Dendritic cell treated with granulocyte-macrophage colony-stimulating factor and Interleukin-4, amounts not matched to agents 40 ng/mL and 50 ng/mL, for 4 days (primary cell): ENCODE measurements at regions not wholly inside any gene's neighbourhood (a gene's known extent, or its start where the extent isn't known, plus 50 kb on each side); places are given as distances from the start of the nearest gene placed in this dataset.

Source experiments
- H3K27ac Mint-ChIP-seq: one replicate; pipeline ENCODE4 v1.8.0; 2022; ENCODE audit warnings: mild to moderate bottlenecking, mixed read lengths
- H3K27me3 Mint-ChIP-seq: one replicate; pipeline ENCODE4 v1.8.0; 2022; ENCODE audit warnings: mild to moderate bottlenecking, mixed read lengths
- H3K36me3 Mint-ChIP-seq: one replicate; pipeline ENCODE4 v1.8.0; 2022; ENCODE audit warnings: low read depth, mixed read lengths
- H3K4me1 Mint-ChIP-seq: one replicate; pipeline ENCODE4 v1.8.0; 2022; ENCODE audit warnings: low read depth, mixed read lengths
- H3K4me3 Mint-ChIP-seq: one replicate; pipeline ENCODE4 v1.8.0; 2022; ENCODE audit warnings: mild to moderate bottlenecking, moderate library complexity, mixed read lengths
- H3K9me3 Mint-ChIP-seq: one replicate; pipeline ENCODE4 v1.8.0; 2022; ENCODE audit warnings: mixed read lengths
- intact Hi-C: fragments of 100-400 bp; cut with micrococcal nuclease; formaldehyde crosslinking; loops from one replicate; pipeline ENCODE4 v1.15.0; 2022

DNA sequence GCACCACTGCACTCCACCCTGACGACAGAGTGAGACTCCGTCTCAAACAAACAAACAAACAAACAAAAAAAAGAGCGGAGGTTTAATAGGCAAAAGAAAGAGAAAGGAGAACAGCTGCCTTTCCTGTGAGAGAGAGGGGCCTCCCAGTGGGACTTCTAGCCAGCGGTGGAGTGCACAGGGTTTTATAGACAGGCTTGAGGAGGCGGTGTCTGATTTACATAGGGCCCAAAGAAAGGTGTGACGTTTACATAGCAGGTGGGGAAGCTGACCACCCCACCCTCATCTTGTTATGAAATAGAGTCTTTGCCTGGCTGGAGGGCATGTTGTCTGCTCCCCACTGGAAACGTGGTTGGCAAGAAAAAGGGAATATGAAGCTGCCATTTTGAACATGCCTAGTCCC lies 106.0 kb upstream of the CSNK1A1L start:
- no peaks in the 10 kb centered on the region for H3K27me3 Mint-ChIP-seq
- no peak overlapping the region for H3K27ac Mint-ChIP-seq
- intact Hi-C loops: no loop called here
- peaks cover 9% of the 10 kb centered on the region for H3K9me3 Mint-ChIP-seq
- no peaks in the 10 kb centered on the region for H3K36me3 Mint-ChIP-seq
- no peaks in the 10 kb centered on the region for H3K4me1 Mint-ChIP-seq
- H3K4me3 Mint-ChIP-seq: no peak overlapping the region

GRCh38 chr13:37209621-37210580 lies 104.4 kb upstream of the CSNK1A1L start:
- intact Hi-C loops: no loop called here
- Mint-ChIP-seq H3K36me3 (no peaks in the 10 kb centered on the region), H3K9me3 (no peaks in the 10 kb centered on the region), H3K27ac (no peak overlapping the region), H3K27me3 (no peaks in the 10 kb centered on the region), H3K4me1 (no peaks in the 10 kb centered on the region), H3K4me3 (no peak overlapping the region)

GRCh38 chr13:37207691-37208451 lies 102.4 kb upstream of the CSNK1A1L start:
- Mint-ChIP-seq H3K36me3 (no peaks in the 10 kb centered on the region), H3K27ac (no peak overlapping the region), H3K27me3 (no peaks in the 10 kb centered on the region), H3K9me3 (no peaks in the 10 kb centered on the region), H3K4me3 (no peak overlapping the region), H3K4me1 (no peaks in the 10 kb centered on the region)
- intact Hi-C loops: no loop called here

DNA sequence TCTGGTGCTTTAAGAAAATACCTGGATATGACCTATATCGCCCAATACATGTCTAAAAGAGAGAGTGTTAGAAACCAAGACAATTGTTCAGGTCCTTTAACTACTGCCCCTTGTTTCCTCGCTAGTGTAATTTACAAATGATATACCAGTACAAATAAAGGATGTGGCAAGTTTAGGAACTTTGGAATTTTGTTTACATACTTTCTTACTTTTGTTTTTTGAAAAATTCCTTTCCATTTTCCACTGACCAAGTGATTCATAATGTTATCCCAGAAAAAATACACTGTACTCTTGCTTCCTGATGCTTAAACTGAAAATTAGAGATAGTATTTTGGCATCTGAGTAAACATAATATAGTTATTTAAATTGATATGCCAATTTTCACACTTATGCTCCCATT lies 96.8 kb upstream of the CSNK1A1L start:
- H3K36me3 Mint-ChIP-seq: no peaks in the 10 kb centered on the region
- intact Hi-C loops: no loop called here
- H3K27me3 Mint-ChIP-seq: no peaks in the 10 kb centered on the region
- no peaks in the 10 kb centered on the region for H3K4me1 Mint-ChIP-seq
- H3K4me3 Mint-ChIP-seq: no peak overlapping the region
- no peaks in the 10 kb centered on the region for H3K9me3 Mint-ChIP-seq
- H3K27ac Mint-ChIP-seq: no peak overlapping the region

DNA sequence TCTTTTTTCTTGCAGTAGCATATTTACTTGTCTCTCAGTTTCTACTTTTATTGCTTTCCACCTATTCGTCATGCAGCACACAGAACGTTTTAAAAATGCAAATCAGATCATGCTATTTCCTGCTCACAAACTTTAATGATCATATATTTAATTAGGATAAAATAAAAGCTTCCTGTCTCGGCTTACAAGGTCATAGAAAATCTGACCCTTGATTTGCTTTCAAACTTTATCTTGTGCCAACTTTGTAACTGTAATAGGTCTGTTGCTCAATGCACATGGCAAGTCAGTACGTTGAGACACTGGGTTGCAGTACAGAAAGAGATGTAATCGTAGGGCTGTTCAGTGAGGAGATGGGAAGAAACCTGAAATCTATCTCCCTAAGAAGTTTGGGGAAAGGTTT lies 95.6 kb upstream of the CSNK1A1L start:
- H3K36me3 Mint-ChIP-seq: no peaks in the 10 kb centered on the region

DNA sequence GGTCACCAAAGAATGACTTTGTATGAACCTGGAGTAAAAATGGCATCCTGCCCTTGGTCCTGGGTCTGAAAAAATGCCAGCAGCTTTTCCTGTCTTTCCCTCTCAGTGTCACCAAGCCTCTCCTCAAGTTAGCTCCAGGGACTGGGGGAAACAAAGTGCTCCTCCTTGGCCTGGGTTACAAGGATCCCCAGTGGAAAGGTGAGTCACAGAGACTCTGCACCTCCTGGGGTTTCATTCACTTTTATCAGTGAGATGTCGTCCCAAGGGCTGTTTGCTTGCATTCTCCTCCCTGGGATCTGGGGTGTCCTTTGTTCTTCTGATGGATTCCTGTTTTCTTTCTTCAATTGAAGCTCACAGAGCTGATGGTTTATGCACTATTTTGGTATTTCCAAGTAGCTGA lies 93.2 kb upstream of the CSNK1A1L start:
- H3K4me3 Mint-ChIP-seq: no peak overlapping the region
- no peaks in the 10 kb centered on the region for H3K36me3 Mint-ChIP-seq
- no peaks in the 10 kb centered on the region for H3K4me1 Mint-ChIP-seq
- no peaks in the 10 kb centered on the region for H3K27me3 Mint-ChIP-seq
- intact Hi-C loops: no loop called here
- H3K9me3 Mint-ChIP-seq: no peaks in the 10 kb centered on the region
- no peak overlapping the region for H3K27ac Mint-ChIP-seq

More for the DNA sequence above, 95.6 kb upstream of the CSNK1A1L start:
- no peaks in the 10 kb centered on the region for H3K9me3 Mint-ChIP-seq
- H3K4me1 Mint-ChIP-seq: no peaks in the 10 kb centered on the region
- no peak overlapping the region for H3K4me3 Mint-ChIP-seq
- H3K27ac Mint-ChIP-seq: no peak overlapping the region
- intact Hi-C loops: no loop called here
- no peaks in the 10 kb centered on the region for H3K27me3 Mint-ChIP-seq

DNA sequence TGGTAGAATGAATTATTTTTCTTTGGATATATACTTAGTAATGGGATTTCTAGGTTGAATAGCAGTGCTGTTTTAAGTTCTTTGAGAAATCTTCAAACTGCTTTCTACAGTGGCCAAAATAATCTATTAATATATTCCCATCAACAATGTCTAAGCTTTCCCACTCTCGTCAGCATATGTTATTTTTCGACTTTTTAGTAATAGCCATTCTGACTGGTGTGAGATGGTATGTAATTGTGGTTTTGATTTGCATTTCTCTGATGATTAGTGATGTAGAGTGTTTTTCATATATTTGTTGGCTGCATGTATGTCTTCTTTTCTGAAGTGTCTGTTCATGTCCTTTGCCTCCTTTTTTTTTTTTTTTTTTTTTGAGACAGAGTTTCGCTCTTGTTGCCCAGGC lies 90.2 kb upstream of the CSNK1A1L start:
- Mint-ChIP-seq H3K4me1 (no peaks in the 10 kb centered on the region), H3K4me3 (no peak overlapping the region)
- intact Hi-C loops: no loop called here

GRCh38 chr13:37194428-37194861 lies 89.0 kb upstream of the CSNK1A1L start:
- Mint-ChIP-seq H3K4me3 (no peak overlapping the region), H3K9me3 (peaks cover 8% of the 10 kb centered on the region), H3K27me3 (no peaks in the 10 kb centered on the region), H3K27ac (no peak overlapping the region), H3K4me1 (no peaks in the 10 kb centered on the region), H3K36me3 (no peaks in the 10 kb centered on the region)
- intact Hi-C loops: no loop called here

More for the DNA sequence above, 90.2 kb upstream of the CSNK1A1L start:
- Mint-ChIP-seq H3K27me3 (no peaks in the 10 kb centered on the region), H3K36me3 (no peaks in the 10 kb centered on the region), H3K9me3 (no peaks in the 10 kb centered on the region), H3K27ac (no peak overlapping the region)

DNA sequence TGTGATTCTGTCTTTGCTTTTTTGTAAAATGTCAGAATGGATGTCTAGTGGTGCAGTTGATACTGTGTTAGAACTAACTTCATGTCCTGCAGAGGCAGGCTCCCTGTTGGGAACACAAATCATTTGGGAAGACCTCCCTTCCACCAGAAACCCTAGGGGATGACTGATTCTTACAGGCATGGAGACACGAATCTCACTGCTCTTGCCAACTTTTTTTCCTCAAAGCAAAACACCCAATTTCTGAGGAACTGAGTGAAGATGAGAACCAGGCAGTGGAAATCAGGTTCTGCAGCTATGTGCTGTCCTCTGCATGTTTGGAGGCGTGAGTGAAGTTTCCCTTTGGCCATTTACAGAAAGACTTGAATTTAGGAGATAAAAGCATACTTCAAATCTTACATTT lies 87.5 kb upstream of the CSNK1A1L start:
- Mint-ChIP-seq H3K9me3 (peaks cover 14% of the 10 kb centered on the region), H3K4me1 (no peaks in the 10 kb centered on the region), H3K36me3 (no peaks in the 10 kb centered on the region), H3K4me3 (no peak overlapping the region), H3K27ac (no peak overlapping the region), H3K27me3 (no peaks in the 10 kb centered on the region)
- intact Hi-C loops: no loop called here

DNA sequence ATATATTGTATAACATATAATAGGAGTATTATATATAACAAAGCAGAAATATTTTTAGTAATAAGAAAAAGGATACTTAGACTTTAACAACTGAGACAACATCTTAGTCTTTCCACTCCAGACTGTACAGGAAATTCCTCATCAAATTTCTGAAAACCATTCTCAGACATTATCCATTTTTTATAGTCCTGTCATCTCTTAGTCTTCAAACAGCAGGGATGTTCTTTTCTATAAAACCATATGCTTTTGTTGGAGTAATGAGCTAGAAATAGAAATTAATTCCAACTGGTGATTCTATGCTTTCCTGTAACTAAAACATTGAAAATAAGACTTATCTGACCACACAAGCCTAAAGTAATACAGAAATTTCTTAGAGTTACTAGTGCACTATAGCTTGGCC lies 82.2 kb upstream of the CSNK1A1L start:
- intact Hi-C loops: no loop called here
- no peaks in the 10 kb centered on the region for H3K27me3 Mint-ChIP-seq
- no peaks in the 10 kb centered on the region for H3K36me3 Mint-ChIP-seq
- no peaks in the 10 kb centered on the region for H3K4me1 Mint-ChIP-seq
- H3K4me3 Mint-ChIP-seq: no peak overlapping the region
- peaks cover 18% of the 10 kb centered on the region for H3K9me3 Mint-ChIP-seq
- H3K27ac Mint-ChIP-seq: no peak overlapping the region

DNA sequence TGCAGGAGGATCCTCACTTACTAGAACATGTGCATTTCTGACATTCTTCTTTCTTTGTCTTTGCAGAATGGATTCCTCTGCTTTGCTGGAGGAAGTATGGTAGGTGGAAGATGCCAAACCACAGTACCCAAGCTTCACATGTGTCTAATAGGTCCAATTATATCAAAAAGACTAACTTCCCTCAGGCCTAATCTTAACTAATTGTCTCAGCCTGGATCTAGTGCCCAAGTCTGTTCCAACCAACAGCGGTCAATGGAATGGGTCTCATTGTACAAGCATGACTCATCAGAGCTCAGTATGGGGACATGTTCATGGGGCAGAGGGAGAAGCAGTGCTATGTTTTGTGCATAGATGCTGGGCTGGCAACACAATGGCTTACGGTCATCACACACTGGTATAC lies 81.6 kb upstream of the CSNK1A1L start:
- Mint-ChIP-seq H3K9me3 (peaks cover 18% of the 10 kb centered on the region), H3K27ac (no peak overlapping the region), H3K36me3 (no peaks in the 10 kb centered on the region), H3K27me3 (no peaks in the 10 kb centered on the region), H3K4me3 (no peak overlapping the region), H3K4me1 (no peaks in the 10 kb centered on the region)
- intact Hi-C loops: no loop called here

- Mint-ChIP-seq H3K4me3 (no peak overlapping the region), H3K36me3 (no peaks in the 10 kb centered on the region), H3K9me3 (no peaks in the 10 kb centered on the region), H3K27ac (no peak overlapping the region), H3K27me3 (no peaks in the 10 kb centered on the region), H3K4me1 (no peaks in the 10 kb centered on the region)
- intact Hi-C loops: no loop called here
These were observed 76.2 kb upstream of the CSNK1A1L start for GRCh38 chr13:37181620-37182019.

- Mint-ChIP-seq H3K4me3 (no peak overlapping the region), H3K4me1 (no peaks in the 10 kb centered on the region), H3K27ac (no peak overlapping the region), H3K36me3 (no peaks in the 10 kb centered on the region), H3K27me3 (no peaks in the 10 kb centered on the region), H3K9me3 (no peaks in the 10 kb centered on the region)
- intact Hi-C loops: no loop called here
These were observed 74.2 kb upstream of the CSNK1A1L start for GRCh38 chr13:37179645-37180044.

DNA sequence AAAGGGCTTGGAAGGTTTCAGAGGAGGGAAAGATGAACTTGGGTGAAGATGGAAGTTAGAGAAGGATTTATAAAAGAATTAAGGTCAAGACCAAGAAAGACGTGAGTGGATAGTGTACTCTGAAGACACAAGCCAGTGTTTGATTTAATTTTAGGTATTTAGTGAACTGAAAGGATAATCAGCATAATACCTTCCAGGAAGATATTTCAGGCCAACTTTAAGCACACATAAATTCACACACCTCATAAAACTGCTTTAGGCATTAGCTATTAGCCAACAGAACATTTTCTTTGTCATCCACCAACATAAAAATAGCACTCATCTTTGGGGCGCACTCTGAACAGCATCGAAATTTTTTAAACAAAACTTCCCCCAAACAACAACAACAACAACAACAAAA lies 71.7 kb upstream of the CSNK1A1L start:
- no peaks in the 10 kb centered on the region for H3K36me3 Mint-ChIP-seq
- H3K9me3 Mint-ChIP-seq: no peaks in the 10 kb centered on the region
- no peak overlapping the region for H3K4me3 Mint-ChIP-seq
- H3K27me3 Mint-ChIP-seq: no peaks in the 10 kb centered on the region
- H3K27ac Mint-ChIP-seq: no peak overlapping the region
- intact Hi-C loops: no loop called here
- no peaks in the 10 kb centered on the region for H3K4me1 Mint-ChIP-seq
